GM12878 (cell line): ENCODE measurements at regions not wholly inside any gene's neighbourhood (a gene's known extent, or its start where the extent isn't known, plus 50 kb on each side); places are given as distances from the start of the nearest gene placed in this dataset.

ENCODE experiments used
- ATAC-seq: fragments of 200-7000 bp; cut with Tn5 transposase; 3 replicates; pipeline ENCODE4 v1.9.1; 2020; ENCODE audit warnings: mild to moderate bottlenecking, moderate library complexity
- BruUV-seq: library from RNA; stranded (reverse); fragments of 400-500 nt; replicated peaks from 2 replicates; lab custom pipeline; 2021; lab: Mats Ljungman, UMichigan
- CTCF ChIA-PET: fragments of 300-600 bp; sonication (Branson Sonifier 250); formaldehyde crosslinking; extraction: SDS; loops from one replicate; lab custom pipeline; 2021; ENCODE audit warnings: inconsistent platforms; lab: Yijun Ruan, JAX
- POLR2A ChIA-PET: fragments of 350-600 bp; formaldehyde crosslinking; extraction: SDS; loops from one replicate; lab custom pipeline; 2021; ENCODE audit warnings: inconsistent platforms; lab: Charles Lee
- RAD21 ChIA-PET: fragments of 300-600 bp; sonication (Branson Sonifier 250); formaldehyde crosslinking; loops from one replicate; lab custom pipeline; 2023; ENCODE audit warnings: antibody characterized with exemption; ENCODE audit not compliant: unreplicated experiment; lab: Charles Lee
- SMC1A ChIA-PET: fragments of 300-600 bp; sonication (Branson Sonifier 250); formaldehyde crosslinking; loops from one replicate; lab custom pipeline; 2023; ENCODE audit not compliant: unreplicated experiment, uncharacterized antibody; lab: Charles Lee
- DNase-seq: peaks from one replicate; pipeline ENCODE4 v3.0.0-alpha.2; 2011; ENCODE audit warnings: low read depth, low spot score
- FAIRE-seq: peaks from 3 replicates; lab custom pipeline; 2011; peaks lifted over from hg19 to GRCh38; lab: Jason Lieb, UNC
- H2AFZ ChIP-seq: 2 replicates; pipeline ENCODE4 v1.6.0; 2011; ENCODE audit warnings: low read depth, low read length, control low read depth; ENCODE audit not compliant: control insufficient read depth
- H3K27ac ChIP-seq: 2 replicates; pipeline ENCODE4 v1.5.1; 2011; ENCODE audit warnings: control low read depth; ENCODE audit not compliant: control insufficient read depth, insufficient read depth
- H3K27me3 ChIP-seq, 2 experiments: replicated peaks in 1 of 2; 2 replicates each; pipeline versions ENCODE4 v1.6.0 to v1.6.1; 2011; ENCODE audit warnings: low read length in 1 of 2; ENCODE audit not compliant: control insufficient read depth in 2 of 2, insufficient read depth in 2 of 2
- H3K36me3 ChIP-seq, 2 experiments: 2 replicates each; pipeline ENCODE4 v1.5.1; 2011; ENCODE audit warnings: low read length in 1 of 2; ENCODE audit not compliant: control insufficient read depth in 2 of 2, insufficient read depth in 2 of 2
- H3K4me1 ChIP-seq: 2 replicates; pipeline ENCODE4 v1.6.1; 2011; ENCODE audit warnings: mild to moderate bottlenecking, low read length, moderate library complexity, mixed read lengths; ENCODE audit not compliant: control insufficient read depth, insufficient read depth
- H3K4me2 ChIP-seq: 2 replicates; pipeline ENCODE4 v1.6.0; 2011; ENCODE audit warnings: control low read depth; ENCODE audit not compliant: control insufficient read depth, insufficient read depth
- H3K4me3 ChIP-seq: fragments of 200-600 bp; sonication (generic); 2 replicates; pipeline ENCODE4 v1.5.1; 2016
- H3K79me2 ChIP-seq: 2 replicates; pipeline ENCODE4 v1.6.0; 2011; ENCODE audit warnings: low read length; ENCODE audit not compliant: control insufficient read depth, insufficient read depth
- H3K9ac ChIP-seq: 2 replicates; pipeline ENCODE4 v1.8.0; 2011; ENCODE audit warnings: low read length, control low read depth, mixed read lengths; ENCODE audit not compliant: control insufficient read depth, insufficient read depth
- H3K9me3 ChIP-seq: replicated peaks from 3 replicates; pipeline ENCODE4 v1.5.1; 2011; ENCODE audit warnings: mild to moderate bottlenecking, low read length; ENCODE audit not compliant: control insufficient read depth, insufficient read depth
- H4K20me1 ChIP-seq: 2 replicates; pipeline ENCODE4 v1.6.0; 2011; ENCODE audit not compliant: control insufficient read depth, insufficient read depth
- CBX5 ChIP-seq: sonication (generic); IDR thresholded peaks from 2 replicates; pipeline ENCODE4 v1.6.1; 2016; ENCODE audit warnings: low read depth, moderate library complexity, mild to moderate bottlenecking, inconsistent platforms
- CUX1 ChIP-seq: IDR thresholded peaks from 2 replicates; pipeline ENCODE4 v1.6.1; 2012; ENCODE audit warnings: improper control_type of control experiment, low read depth, low read length; ENCODE audit not compliant: insufficient replicate concordance
- E2F8 ChIP-seq: fragments of 450-650 bp; IDR thresholded peaks from 2 replicates; pipeline ENCODE4 v1.6.1; 2018; ENCODE audit warnings: mild to moderate bottlenecking, low read depth, moderate library complexity; ENCODE audit not compliant: partially characterized antibody
- ELK1 ChIP-seq: IDR thresholded peaks from 2 replicates; pipeline ENCODE4 v1.6.1; 2012; ENCODE audit warnings: low read depth, low read length, improper control_type of control experiment
- EP300 ChIP-seq, 2 experiments: fragments of 150-350 bp in 1 of 2; IDR thresholded peaks; 2 replicates each; pipeline ENCODE4 v1.6.1; 2011 to 2012; ENCODE audit warnings: low read depth in 2 of 2, low read length in 2 of 2, borderline replicate concordance in 1 of 2, improper control_type of control experiment in 1 of 2, inconsistent platforms in 1 of 2; ENCODE audit not compliant: control insufficient read depth in 1 of 2
- IKZF2 ChIP-seq, 2 experiments: fragments of 450-650 bp; IDR thresholded peaks; 2 replicates each; pipeline ENCODE4 v1.6.1; 2017; ENCODE audit warnings: mild to moderate bottlenecking in 2 of 2, moderate library complexity in 2 of 2
- NR2F1 ChIP-seq: fragments of 450-650 bp; conservative IDR thresholded peaks from 2 replicates; pipeline ENCODE4 v1.6.1; 2017; ENCODE audit warnings: mild to moderate bottlenecking
- PML ChIP-seq: IDR thresholded peaks from 2 replicates; pipeline ENCODE4 v1.6.1; 2012; ENCODE audit warnings: low read length, inconsistent platforms
- SIN3A ChIP-seq: IDR thresholded peaks from 2 replicates; pipeline ENCODE4 v1.6.1; 2012; ENCODE audit warnings: low read depth, low read length, improper control_type of control experiment
- WGBS: methylation state at CpG from one replicate; pipeline ENCODE4 v1.1.6; 2016; ENCODE audit warnings: low lambda C conversion rate; ENCODE audit not compliant: insufficient replicate concordance, insufficient coverage; ENCODE audit errors: missing lambda C conversion rate; 5-methylcytosine and 5-hydroxymethylcytosine counted together
- in situ Hi-C: fragments of 300-500 bp; cut with MboI; formaldehyde crosslinking; loops from 9 replicates; pipeline ENCODE4 v1.14.3; 2018; ENCODE audit warnings: mixed read lengths
- intact Hi-C: fragments of 100-400 bp; cut with micrococcal nuclease; formaldehyde crosslinking; loops from one replicate; pipeline ENCODE4 v1.14.2; 2022; ENCODE audit not compliant: unreplicated experiment

DNA sequence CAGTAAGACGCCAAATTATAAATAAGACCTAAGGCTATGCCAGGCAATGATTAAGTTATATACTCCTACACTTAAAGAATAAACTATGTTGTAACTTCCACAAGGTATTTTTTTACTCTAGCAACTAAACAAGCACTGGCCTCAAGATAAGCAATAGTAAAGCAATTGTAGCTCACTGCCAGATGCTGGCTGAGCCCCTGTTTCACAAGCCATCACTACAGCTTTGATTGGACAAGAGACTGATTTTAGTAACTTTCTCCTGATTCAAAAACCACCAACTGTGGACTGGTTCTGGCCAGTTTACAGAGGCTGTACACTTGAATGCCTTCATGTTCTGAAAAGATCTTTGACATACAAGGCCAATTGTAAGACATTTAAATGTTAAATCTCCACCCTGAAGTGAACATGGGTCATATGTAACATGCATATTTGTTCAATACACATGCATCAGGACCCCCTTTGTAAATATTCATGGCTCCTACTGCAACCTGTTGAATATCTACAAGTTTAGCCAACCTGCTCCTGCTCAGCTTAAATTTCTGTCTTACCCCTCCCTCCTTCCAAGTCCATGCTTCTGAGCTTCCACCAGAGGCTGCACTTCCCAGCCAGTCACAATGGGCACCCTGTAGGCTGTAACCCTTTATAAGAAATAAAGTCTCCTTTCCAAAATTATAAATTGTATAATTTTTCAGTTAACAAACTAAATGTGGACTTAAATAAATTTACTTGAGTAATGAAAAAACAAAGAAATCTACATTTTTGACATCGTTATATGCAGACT, 423.6 kb downstream of the ANKRD50 start:
- RAD21 ChIA-PET, result no interaction called here
- in situ Hi-C loops, result no loop called here

More for the DNA sequence above, 423.6 kb downstream of the ANKRD50 start:
- 0% methylated on average over 2 of the region's 2 CpGs for WGBS
- H3K9me3 ChIP-seq, result no peaks in the 10 kb centered on the region
- ChIA-PET CTCF (interaction anchor here (1.0 kb wide), 1 partner anchor 19 kb away, joined by 3 read pairs; no protein-coding TSS in a partner anchor), SMC1A (no interaction called here)
- H3K4me1 ChIP-seq, result no peaks in the 10 kb centered on the region
- no peaks in the 10 kb centered on the region for H3K27me3 ChIP-seq
- no peaks in the 10 kb centered on the region for H4K20me1 ChIP-seq
- no peak overlapping the region for H3K4me3 ChIP-seq
- H3K79me2 ChIP-seq, result no peaks in the 10 kb centered on the region
- H3K27ac ChIP-seq, result no peak overlapping the region
- DNase-seq, result no peak
- no TSS peak for BruUV-seq
- H3K4me2 ChIP-seq, result no peak overlapping the region
- H2AFZ ChIP-seq, result no peak overlapping the region
- intact Hi-C loops, result no loop called here
- H3K9ac ChIP-seq, result no peak overlapping the region
- TF ChIP-seq IKZF2 (IDR thresholded peaks at IDR 0.05) (no peak), CUX1 (no peak), CBX5 (no peak), SIN3A (no peak), E2F8 (no peak), PML (no peak), ELK1 (no peak), EP300 (IDR thresholded peaks at IDR 0.05; ENCODE audit: borderline replicate concordance in 1 of 2, control insufficient read depth in 1 of 2, low read depth in 2 of 2, low read length in 2 of 2) (no peak), NR2F1 (no peak)
- TF ChIP-seq, all 136 proteins: peak for 0
- POLR2A ChIA-PET, result no interaction called here
- no peaks in the 10 kb centered on the region for H3K36me3 ChIP-seq
- ATAC-seq (no peak), FAIRE-seq (no peak)
